WTC11 (cell line): ENCODE measurements at regions not wholly inside any gene's neighbourhood (a gene's known extent, or its start where the extent isn't known, plus 50 kb on each side); places are given as distances from the start of the nearest gene placed in this dataset.

Experiments used
- ATAC-seq: fragments of 200-7000 bp; cut with Tn5 transposase; 2 replicates; pipeline ENCODE4 v1.10.0; 2021; ENCODE audit warnings: mild to moderate bottlenecking, moderate library complexity
- CTCF ChIA-PET: fragments of 300-600 bp; sonication (Branson Sonifier 250); formaldehyde crosslinking; loops from one replicate; lab custom pipeline; 2021; ENCODE audit warnings: antibody characterized with exemption; lab: Charles Lee
- POLR2A ChIA-PET: fragments of 350-600 bp; sonication (Branson Sonifier 250); formaldehyde crosslinking; loops from one replicate; lab custom pipeline; 2021; ENCODE audit warnings: antibody characterized with exemption; lab: Charles Lee
- DNase-seq: peaks from one replicate; pipeline ENCODE4 v3.0.0; 2021; ENCODE audit warnings: low spot score
- H3K27ac Mint-ChIP-seq: 2 replicates; pipeline ENCODE4 v1.8.0; 2021; ENCODE audit warnings: mixed read lengths
- H3K27me3 Mint-ChIP-seq: 2 replicates; pipeline ENCODE4 v1.8.0; 2021; ENCODE audit warnings: low read depth, mild to moderate bottlenecking, moderate library complexity, mixed read lengths
- H3K36me3 Mint-ChIP-seq: 2 replicates; pipeline ENCODE4 v1.8.0; 2021; ENCODE audit warnings: mixed read lengths
- H3K4me1 Mint-ChIP-seq: 2 replicates; pipeline ENCODE4 v1.8.0; 2022; ENCODE audit warnings: mixed read lengths
- H3K4me3 Mint-ChIP-seq: 2 replicates; pipeline ENCODE4 v1.8.0; 2021; ENCODE audit warnings: mild to moderate bottlenecking, moderate library complexity, mixed read lengths
- H3K9me3 Mint-ChIP-seq: 2 replicates; pipeline ENCODE4 v1.8.0; 2021; ENCODE audit warnings: mixed read lengths
- ATF3 ChIP-seq: sonication (generic); formaldehyde crosslinking; conservative IDR thresholded peaks from 2 replicates; pipeline ENCODE4 v1.8.1; 2022; ENCODE audit warnings: mild to moderate bottlenecking, missing genetic modification reagents
- CBFB ChIP-seq: sonication (generic); formaldehyde crosslinking; IDR thresholded peaks from 2 replicates; pipeline ENCODE4 v1.8.1; 2022; ENCODE audit warnings: mild to moderate bottlenecking, low read depth, missing genetic modification reagents
- CREB1 ChIP-seq: sonication (generic); formaldehyde crosslinking; IDR thresholded peaks from 2 replicates; pipeline ENCODE4 v1.8.0; 2023; ENCODE audit warnings: mild to moderate bottlenecking, missing genetic modification reagents
- FOXJ3 ChIP-seq: sonication (generic); formaldehyde crosslinking; IDR thresholded peaks from 2 replicates; pipeline ENCODE4 v1.9.0; 2021; ENCODE audit warnings: missing genetic modification reagents, mild to moderate bottlenecking, borderline replicate concordance
- KAT7 ChIP-seq: sonication (generic); formaldehyde crosslinking; IDR thresholded peaks from 2 replicates; pipeline ENCODE4 v1.8.1; 2023; ENCODE audit warnings: missing genetic modification reagents, mild to moderate bottlenecking, borderline replicate concordance
- MXD4 ChIP-seq: fragments of 250-450 bp; sonication (Bioruptor Pico); IDR thresholded peaks from 2 replicates; pipeline ENCODE4 v1.8.0; 2021; ENCODE audit warnings: mild to moderate bottlenecking, moderate library complexity, borderline replicate concordance
- MYBL2 ChIP-seq: sonication (generic); formaldehyde crosslinking; IDR thresholded peaks from 2 replicates; pipeline ENCODE4 v1.8.1; 2023; ENCODE audit warnings: mild to moderate bottlenecking, moderate library complexity, missing genetic modification reagents
- SMAD4 ChIP-seq: sonication (generic); formaldehyde crosslinking; IDR thresholded peaks from 2 replicates; pipeline ENCODE4 v1.8.0; 2022; ENCODE audit warnings: mild to moderate bottlenecking, missing genetic modification reagents
- TCF7 ChIP-seq: sonication (generic); formaldehyde crosslinking; IDR thresholded peaks from 2 replicates; pipeline ENCODE4 v1.8.0; 2022; ENCODE audit warnings: mild to moderate bottlenecking, low read depth, missing genetic modification reagents, moderate library complexity
- USF1 ChIP-seq: sonication (generic); formaldehyde crosslinking; IDR thresholded peaks from 2 replicates; pipeline ENCODE4 v1.8.0; 2022; ENCODE audit warnings: mild to moderate bottlenecking, missing genetic modification reagents
- ZNF232 ChIP-seq: sonication (generic); formaldehyde crosslinking; IDR thresholded peaks from 2 replicates; pipeline ENCODE4 v1.8.0; 2022; ENCODE audit warnings: mild to moderate bottlenecking, missing genetic modification reagents
- ZNF416 ChIP-seq: fragments of 250-450 bp; sonication (Bioruptor Pico); IDR thresholded peaks from 2 replicates; pipeline ENCODE4 v1.9.0; 2021; ENCODE audit warnings: mild to moderate bottlenecking, inconsistent platforms
- ZNF671 ChIP-seq: fragments of 250-450 bp; sonication (Bioruptor Pico); IDR thresholded peaks from 2 replicates; pipeline ENCODE4 v1.8.0; 2021; ENCODE audit warnings: mild to moderate bottlenecking
- TF ChIP-seq, protein P1 (sequence below): sonication (generic); formaldehyde crosslinking; IDR thresholded peaks from 2 replicates; pipeline ENCODE4 v1.8.1; 2023; ENCODE audit warnings: mild to moderate bottlenecking, missing genetic modification reagents
- TF ChIP-seq, protein P2 (sequence below): fragments of 250-450 bp; sonication (Bioruptor Pico); IDR thresholded peaks from 2 replicates; pipeline ENCODE4 v1.8.0; 2021; ENCODE audit warnings: mild to moderate bottlenecking
- TF ChIP-seq, protein P3 (sequence below): sonication (generic); formaldehyde crosslinking; IDR thresholded peaks from 2 replicates; pipeline ENCODE4 v1.8.1; 2023; ENCODE audit warnings: mild to moderate bottlenecking, missing genetic modification reagents, moderate library complexity
- TF ChIP-seq, protein P4 (sequence below): sonication (generic); formaldehyde crosslinking; IDR thresholded peaks from 2 replicates; pipeline ENCODE4 v1.8.0; 2022; ENCODE audit warnings: mild to moderate bottlenecking, missing genetic modification reagents

DNA sequence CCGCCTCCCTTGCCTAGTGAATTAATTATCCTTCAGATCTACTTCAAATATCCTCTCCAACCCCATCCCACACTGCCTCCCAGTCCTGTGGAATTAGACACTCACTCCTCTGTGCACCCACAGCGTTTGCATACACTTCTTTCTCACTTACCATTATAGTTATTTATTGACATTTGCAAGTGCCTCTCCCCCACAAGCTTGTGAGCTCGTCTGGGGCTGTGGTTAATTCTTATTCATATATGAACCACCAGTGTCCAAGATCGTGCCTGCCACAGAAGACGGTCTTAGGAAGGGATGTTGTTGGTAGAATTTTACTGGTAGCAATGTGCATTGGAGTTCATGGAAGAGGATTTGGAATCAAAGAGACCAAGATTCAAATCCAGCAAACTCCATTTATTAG, 68.1 kb upstream of the AOAH start:
- ATAC-seq (no peak), DNase-seq (no peak)
- no peaks in the 10 kb centered on the region for H3K36me3 Mint-ChIP-seq
- no peak for TF ChIP-seq ZNF671 (CRISPR knock-in tag)
- TF ChIP-seq, protein P1, sequence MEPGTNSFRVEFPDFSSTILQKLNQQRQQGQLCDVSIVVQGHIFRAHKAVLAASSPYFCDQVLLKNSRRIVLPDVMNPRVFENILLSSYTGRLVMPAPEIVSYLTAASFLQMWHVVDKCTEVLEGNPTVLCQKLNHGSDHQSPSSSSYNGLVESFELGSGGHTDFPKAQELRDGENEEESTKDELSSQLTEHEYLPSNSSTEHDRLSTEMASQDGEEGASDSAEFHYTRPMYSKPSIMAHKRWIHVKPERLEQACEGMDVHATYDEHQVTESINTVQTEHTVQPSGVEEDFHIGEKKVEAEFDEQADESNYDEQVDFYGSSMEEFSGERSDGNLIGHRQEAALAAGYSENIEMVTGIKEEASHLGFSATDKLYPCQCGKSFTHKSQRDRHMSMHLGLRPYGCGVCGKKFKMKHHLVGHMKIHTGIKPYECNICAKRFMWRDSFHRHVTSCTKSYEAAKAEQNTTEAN (CRISPR knock-in tag): no peak
- H3K27me3 Mint-ChIP-seq: no peaks in the 10 kb centered on the region; the same call in 1 of the 2 replicates
- H3K27ac Mint-ChIP-seq: no peak overlapping the region
- CTCF ChIA-PET: no interaction called here
- H3K4me3 Mint-ChIP-seq: no peak overlapping the region
- no peaks in the 10 kb centered on the region for H3K9me3 Mint-ChIP-seq
- POLR2A ChIA-PET: no interaction called here
- peaks cover 13% of the 10 kb centered on the region for H3K4me1 Mint-ChIP-seq

DNA sequence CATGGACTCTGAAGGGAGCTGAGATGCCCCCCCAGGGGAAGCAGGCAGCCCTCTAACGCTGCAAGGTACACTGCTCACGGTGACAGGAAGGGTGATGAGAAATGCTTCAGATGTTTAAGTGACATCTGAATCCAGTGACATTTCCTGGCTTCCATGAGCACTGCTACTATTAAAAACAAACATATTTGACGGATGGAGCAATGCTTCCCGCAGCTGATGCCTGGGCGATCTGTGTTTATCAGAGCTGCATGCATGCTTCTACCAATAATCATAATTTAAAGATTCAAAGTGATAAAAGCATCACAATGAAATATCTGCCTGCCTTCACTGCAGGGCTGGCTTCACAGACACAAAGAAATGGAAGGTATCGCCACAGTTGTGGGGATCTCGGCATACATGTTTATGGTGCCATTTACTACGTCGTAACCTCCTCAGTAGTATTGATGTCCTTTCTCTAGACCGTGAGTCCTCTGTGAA, 66.1 kb upstream of the AOAH start:
- ChIA-PET POLR2A (no interaction called here), CTCF (interaction anchor here (0.9 to 2.6 kb wide), 2 partner anchors 177 to 392 kb away, joined by 3 to 7 read pairs; no protein-coding TSS in a partner anchor)
- no peaks in the 10 kb centered on the region for H3K9me3 Mint-ChIP-seq
- no peaks in the 10 kb centered on the region for H3K36me3 Mint-ChIP-seq
- no peak overlapping the region for H3K4me3 Mint-ChIP-seq
- H3K4me1 Mint-ChIP-seq: peaks cover 11% of the 10 kb centered on the region
- no peak overlapping the region for H3K27ac Mint-ChIP-seq
- ATAC-seq (no peak), DNase-seq (no peak)
- no peaks in the 10 kb centered on the region; the same call in 1 of the 2 replicates for H3K27me3 Mint-ChIP-seq
- TF ChIP-seq KAT7 (no peak), ZNF232 (CRISPR knock-in tag) (no peak)

DNA sequence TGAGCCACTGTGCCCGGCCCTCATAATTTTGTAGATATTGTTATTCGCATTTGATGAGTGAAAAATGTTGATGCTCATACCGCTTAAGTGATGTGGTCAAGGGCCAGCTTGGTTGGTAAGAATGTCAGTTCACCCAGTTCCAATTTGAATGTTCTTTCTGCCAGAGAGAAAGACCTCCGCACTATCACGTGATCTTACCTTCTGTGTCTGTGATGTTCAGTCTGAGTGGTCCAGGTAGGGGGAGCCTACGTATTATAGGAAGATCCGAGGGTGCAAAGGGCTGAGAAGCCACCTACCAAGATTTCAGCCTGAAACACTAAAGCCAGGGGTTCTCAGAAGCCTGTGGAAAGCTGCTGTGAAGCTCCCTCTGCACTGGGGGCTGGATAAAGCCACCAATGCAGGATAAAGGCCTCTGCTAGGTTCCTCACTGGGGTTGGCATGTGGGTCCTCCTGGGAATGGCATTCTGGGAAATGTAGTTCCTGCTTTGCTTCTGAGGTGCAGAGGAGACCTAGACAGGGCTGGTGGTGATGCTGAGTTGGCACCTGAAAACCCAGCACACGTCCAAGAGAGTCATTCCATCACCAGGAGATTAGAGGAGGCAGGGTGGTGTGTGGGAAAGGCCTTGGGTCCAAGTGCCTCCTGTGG, 64.7 kb upstream of the AOAH start:
- Mint-ChIP-seq H3K9me3 (no peaks in the 10 kb centered on the region), H3K4me1 (peaks cover 11% of the 10 kb centered on the region), H3K4me3 (no peak overlapping the region), H3K27ac (no peak overlapping the region), H3K27me3 (no peaks in the 10 kb centered on the region; the same call in 1 of the 2 replicates), H3K36me3 (no peaks in the 10 kb centered on the region)
- DNase-seq (no peak), ATAC-seq (peak; percentile 82)
- CTCF ChIA-PET: interaction anchor here (2.6 kb wide), 1 partner anchor 179 kb away, joined by 7 read pairs; no protein-coding TSS in a partner anchor
- POLR2A ChIA-PET: no interaction called here
- no peak for TF ChIP-seq CREB1 (CRISPR knock-in tag)
- TF ChIP-seq ATF3 (CRISPR knock-in tag): no peak
- no peak for TF ChIP-seq CBFB (CRISPR knock-in tag)
- TF ChIP-seq MYBL2: no peak
- TF ChIP-seq, protein P2, sequence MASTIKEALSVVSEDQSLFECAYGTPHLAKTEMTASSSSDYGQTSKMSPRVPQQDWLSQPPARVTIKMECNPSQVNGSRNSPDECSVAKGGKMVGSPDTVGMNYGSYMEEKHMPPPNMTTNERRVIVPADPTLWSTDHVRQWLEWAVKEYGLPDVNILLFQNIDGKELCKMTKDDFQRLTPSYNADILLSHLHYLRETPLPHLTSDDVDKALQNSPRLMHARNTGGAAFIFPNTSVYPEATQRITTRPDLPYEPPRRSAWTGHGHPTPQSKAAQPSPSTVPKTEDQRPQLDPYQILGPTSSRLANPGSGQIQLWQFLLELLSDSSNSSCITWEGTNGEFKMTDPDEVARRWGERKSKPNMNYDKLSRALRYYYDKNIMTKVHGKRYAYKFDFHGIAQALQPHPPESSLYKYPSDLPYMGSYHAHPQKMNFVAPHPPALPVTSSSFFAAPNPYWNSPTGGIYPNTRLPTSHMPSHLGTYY (CRISPR knock-in tag): no peak
- TF ChIP-seq, protein P3, sequence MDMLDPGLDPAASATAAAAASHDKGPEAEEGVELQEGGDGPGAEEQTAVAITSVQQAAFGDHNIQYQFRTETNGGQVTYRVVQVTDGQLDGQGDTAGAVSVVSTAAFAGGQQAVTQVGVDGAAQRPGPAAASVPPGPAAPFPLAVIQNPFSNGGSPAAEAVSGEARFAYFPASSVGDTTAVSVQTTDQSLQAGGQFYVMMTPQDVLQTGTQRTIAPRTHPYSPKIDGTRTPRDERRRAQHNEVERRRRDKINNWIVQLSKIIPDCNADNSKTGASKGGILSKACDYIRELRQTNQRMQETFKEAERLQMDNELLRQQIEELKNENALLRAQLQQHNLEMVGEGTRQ (CRISPR knock-in tag): peak; percentile 39; the same call in 1 of the 2 replicates
- no peak for TF ChIP-seq SMAD4 (CRISPR knock-in tag)
- no peak for TF ChIP-seq ZNF416 (CRISPR knock-in tag)
- TF ChIP-seq USF1: 0 out of 2 replicates have a peak, but pooled peaks have one; percentile 6
- TF ChIP-seq, protein P4, sequence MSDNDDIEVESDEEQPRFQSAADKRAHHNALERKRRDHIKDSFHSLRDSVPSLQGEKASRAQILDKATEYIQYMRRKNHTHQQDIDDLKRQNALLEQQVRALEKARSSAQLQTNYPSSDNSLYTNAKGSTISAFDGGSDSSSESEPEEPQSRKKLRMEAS: no peak
- no peak for TF ChIP-seq TCF7 (CRISPR knock-in tag)
- no peak for TF ChIP-seq FOXJ3 (CRISPR knock-in tag)
- TF ChIP-seq MXD4 (CRISPR knock-in tag): no peak
